SW 1271 (cell line): ENCODE measurements at regions not wholly inside any gene's neighbourhood (a gene's known extent, or its start where the extent isn't known, plus 50 kb on each side); places are given as distances from the start of the nearest gene placed in this dataset.
"Not testable (repeated sequence)": the region's sequence is repeated elsewhere in the genome, so short reads cannot be mapped to it uniquely, and the experiment has no call there.

Source experiments
- DNase-seq, 2 experiments: peaks; one replicate each; lab custom pipeline; 2025; lab: John Stamatoyannopoulos, UW

GRCh38 chr2:64743739-64744330 is 90.1 kb upstream of the SERTAD2 start:
- no peak for DNase-seq

- no peak for DNase-seq
Measured at GRCh38 chr2:64745562-64745961, 91.8 kb upstream of the SERTAD2 start.

- DNase-seq = not testable (repeated sequence)
Measured at GRCh38 chr2:64747690-64748091, 94.0 kb upstream of the SERTAD2 start.

- DNase-seq = no peak
Measured at GRCh38 chr2:64748147-64748546, 94.4 kb upstream of the SERTAD2 start.

GRCh38 chr2:64748561-64748960 is 94.8 kb upstream of the SERTAD2 start:
- DNase-seq = no peak

- no peak for DNase-seq
Measured at GRCh38 chr2:64749446-64749845, 95.7 kb upstream of the SERTAD2 start.

GRCh38 chr2:64750001-64750816 is 96.5 kb upstream of the SERTAD2 start:
- peak; percentile 27 to 62 for DNase-seq

- peak; percentile 99 to 100 for DNase-seq
Measured at GRCh38 chr2:64750817-64751285, 97.1 kb upstream of the SERTAD2 start.

- DNase-seq = peak; percentile 20 to 47
Measured at GRCh38 chr2:64751286-64752260, 97.9 kb upstream of the SERTAD2 start.

GRCh38 chr2:64753399-64753798 is 99.7 kb upstream of the SERTAD2 start:
- no peak for DNase-seq

GRCh38 chr2:64754570-64754969 is 100.9 kb upstream of the SERTAD2 start:
- no peak for DNase-seq

GRCh38 chr2:64757126-64757525 is 103.4 kb upstream of the SERTAD2 start:
- no peak for DNase-seq

- no peak for DNase-seq
Measured at GRCh38 chr2:64760128-64760527, 106.4 kb upstream of the SERTAD2 start.

- no peak for DNase-seq
Measured at GRCh38 chr2:64762301-64762997, 108.7 kb upstream of the SERTAD2 start.

GRCh38 chr2:64763126-64763525 is 109.4 kb upstream of the SERTAD2 start:
- no peak for DNase-seq

GRCh38 chr2:64765160-64765805 is 111.6 kb upstream of the SERTAD2 start:
- DNase-seq = no peak

GRCh38 chr2:64766841-64767669 is 113.3 kb upstream of the SERTAD2 start:
- DNase-seq = no peak

GRCh38 chr2:64767670-64768468 is 114.2 kb upstream of the SERTAD2 start:
- DNase-seq = peak; percentile 41 to 84

GRCh38 chr2:64768491-64769005 is 114.8 kb upstream of the SERTAD2 start:
- DNase-seq = no peak
